Sigmoid colon (tissue), 3 donors: ENCODE measurements at regions not wholly inside any gene's neighbourhood (a gene's known extent, or its start where the extent isn't known, plus 50 kb on each side); places are given as distances from the start of the nearest gene placed in this dataset.

Experiments
- CTCF ChIP-seq, 4 experiments: fragments of 450-650 bp in 3 of 4; fragments of 200-600 bp in 1 of 4; IDR thresholded peaks; one replicate each; pipeline ENCODE4 v1.5.1; 2016 to 2019; ENCODE audit warnings: antibody characterized with exemption in 4 of 4, mild to moderate bottlenecking in 3 of 4, moderate library complexity in 2 of 4
- POLR2A ChIP-seq, 2 donors: fragments of 450-650 bp; IDR thresholded peaks; one replicate each; pipeline ENCODE4 v1.6.1; 2016; ENCODE audit warnings: antibody characterized with exemption in 2 of 2, mild to moderate bottlenecking in 2 of 2, moderate library complexity in 2 of 2

- TF ChIP-seq POLR2A (IDR thresholded peaks at IDR 0.05) (no peak), CTCF (IDR thresholded peaks at IDR 0.05) (no peak)
Measured at GRCh38 chr3:106446271-106446670, 577.5 kb upstream of the CBLB start.
